Neural crest cell (in vitro differentiated cells): ENCODE measurements at regions not wholly inside any gene's neighbourhood (a gene's known extent, or its start where the extent isn't known, plus 50 kb on each side); places are given as distances from the start of the nearest gene placed in this dataset.

ENCODE experiments used
- DNase-seq: peaks from one replicate; pipeline ENCODE4 v3.0.0; 2021; ENCODE audit warnings: low read depth, mixed read lengths, low spot score
- H3K27ac Mint-ChIP-seq: one replicate; pipeline ENCODE4 v1.8.0; 2021; ENCODE audit warnings: mild to moderate bottlenecking, mixed read lengths; ENCODE audit not compliant: unreplicated experiment
- H3K27me3 Mint-ChIP-seq: 2 replicates; pipeline ENCODE4 v1.8.0; 2021; ENCODE audit warnings: low read depth, mild to moderate bottlenecking, mixed read lengths
- H3K36me3 Mint-ChIP-seq: 2 replicates; pipeline ENCODE4 v1.8.0; 2021; ENCODE audit warnings: low read depth, mild to moderate bottlenecking, mixed read lengths
- H3K4me1 Mint-ChIP-seq: 2 replicates; pipeline ENCODE4 v1.8.0; 2021; ENCODE audit warnings: mixed read lengths
- H3K4me3 Mint-ChIP-seq: one replicate; pipeline ENCODE4 v1.8.0; 2021; ENCODE audit warnings: mild to moderate bottlenecking, mixed read lengths
- H3K9me3 Mint-ChIP-seq: 2 replicates; pipeline ENCODE4 v1.8.0; 2021; ENCODE audit warnings: mixed read lengths
- CTCF ChIP-seq: fragments of 200-600 bp; sonication (generic); conservative IDR thresholded peaks from 2 replicates; pipeline ENCODE4 v1.5.0; 2021; ENCODE audit warnings: antibody characterized with exemption, mild to moderate bottlenecking

DNA sequence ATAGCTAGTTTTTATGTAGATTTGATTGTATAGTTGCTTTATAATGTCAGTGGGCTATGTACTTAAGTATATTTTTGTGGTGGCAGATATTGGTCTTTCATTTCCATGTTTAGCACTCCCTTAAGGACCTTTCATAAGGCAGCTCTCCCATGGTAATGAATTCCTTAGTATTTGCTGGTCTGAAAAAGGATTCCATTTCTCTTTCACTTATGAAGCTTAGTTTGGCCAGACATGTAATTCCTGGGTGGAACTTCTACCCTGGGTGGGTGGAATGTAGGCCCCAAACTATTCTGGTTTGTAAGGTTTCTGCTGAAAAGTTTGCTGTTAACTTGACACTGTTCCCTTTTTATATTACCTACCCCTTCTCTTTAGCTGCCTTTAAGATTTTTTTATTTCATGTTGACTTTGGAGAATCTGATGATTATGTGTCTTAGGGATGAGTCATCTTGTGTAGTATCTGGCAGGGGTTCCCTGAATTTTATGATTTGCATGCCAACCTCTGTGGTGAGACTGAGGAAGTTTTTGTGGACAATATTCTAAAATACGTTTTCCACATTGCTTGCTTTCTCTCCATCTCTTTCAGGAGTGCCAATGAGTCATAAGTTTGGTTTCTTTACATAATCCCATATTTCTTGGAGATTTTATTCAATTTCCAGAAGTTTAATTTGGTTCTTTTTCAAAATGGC is 65.4 kb upstream of the VRK2 start:
- DNase-seq, result no peak
- TF ChIP-seq CTCF, result no peak
- Mint-ChIP-seq H3K36me3 (peaks cover 4% of the 10 kb centered on the region), H3K27ac (no peak overlapping the region), H3K4me3 (no peak overlapping the region), H3K4me1 (no peaks in the 10 kb centered on the region), H3K27me3 (no peaks in the 10 kb centered on the region), H3K9me3 (peaks cover 3% of the 10 kb centered on the region)

GRCh38 chr2:57987835-57988573 is 58.6 kb upstream of the VRK2 start:
- no peaks in the 10 kb centered on the region for H3K9me3 Mint-ChIP-seq
- no peak overlapping the region for H3K4me3 Mint-ChIP-seq
- H3K27me3 Mint-ChIP-seq, result no peaks in the 10 kb centered on the region
- no peak overlapping the region for H3K27ac Mint-ChIP-seq
- DNase-seq, result no peak
- no peak for TF ChIP-seq CTCF
- H3K4me1 Mint-ChIP-seq, result peaks cover 22% of the 10 kb centered on the region
- H3K36me3 Mint-ChIP-seq, result no peaks in the 10 kb centered on the region

- Mint-ChIP-seq H3K36me3 (no peaks in the 10 kb centered on the region), H3K4me1 (peaks cover 36% of the 10 kb centered on the region), H3K27ac (peak overlapping the region; percentile 4), H3K27me3 (no peaks in the 10 kb centered on the region), H3K9me3 (no peaks in the 10 kb centered on the region), H3K4me3 (peak overlapping the region; percentile 3)
- DNase-seq, result no peak
- no peak for TF ChIP-seq CTCF
These were observed 56.4 kb upstream of the VRK2 start for GRCh38 chr2:57990118-57990725.
